GM12865 (cell line): ENCODE measurements at regions not wholly inside any gene's neighbourhood (a gene's known extent, or its start where the extent isn't known, plus 50 kb on each side); places are given as distances from the start of the nearest gene placed in this dataset.

ENCODE experiments used
- DNase-seq: peaks from one replicate; pipeline ENCODE4 v3.0.0; 2010; ENCODE audit warnings: low read depth
- H3K4me3 ChIP-seq: 2 replicates; pipeline ENCODE4 v1.5.1; 2011; ENCODE audit warnings: mild to moderate bottlenecking, low read depth, low read length, control low read depth
- CTCF ChIP-seq: IDR thresholded peaks from 2 replicates; pipeline ENCODE4 v1.5.1; 2011; ENCODE audit warnings: low read length, control low read depth, low read depth, inconsistent platforms; ENCODE audit not compliant: insufficient read depth; ENCODE audit errors: missing control alignments

GRCh38 chr7:25430200-25430931 is 202.1 kb upstream of the NPVF start:
- no peak overlapping the region for H3K4me3 ChIP-seq
- DNase-seq, result no peak
- TF ChIP-seq CTCF, result no peak

- DNase-seq, result no peak
- TF ChIP-seq CTCF, result no peak
- no peak overlapping the region for H3K4me3 ChIP-seq
These were observed 203.7 kb upstream of the NPVF start for GRCh38 chr7:25431956-25432450.

GRCh38 chr7:25432807-25433206 is 204.5 kb upstream of the NPVF start:
- no peak overlapping the region for H3K4me3 ChIP-seq
- no peak for DNase-seq
- TF ChIP-seq CTCF, result no peak

- no peak for TF ChIP-seq CTCF
- no peak overlapping the region for H3K4me3 ChIP-seq
- DNase-seq, result no peak
These were observed 208.1 kb upstream of the NPVF start for GRCh38 chr7:25436413-25436812.

GRCh38 chr7:25437308-25437707 is 209.0 kb upstream of the NPVF start:
- no peak for TF ChIP-seq CTCF
- DNase-seq, result no peak
- no peak overlapping the region for H3K4me3 ChIP-seq

GRCh38 chr7:25444991-25445390 is 216.7 kb upstream of the NPVF start:
- H3K4me3 ChIP-seq, result no peak overlapping the region
- no peak for TF ChIP-seq CTCF
- DNase-seq, result no peak

GRCh38 chr7:25448301-25448700 is 220.0 kb upstream of the NPVF start:
- no peak overlapping the region for H3K4me3 ChIP-seq
- no peak for TF ChIP-seq CTCF
- DNase-seq, result no peak
